Smooth muscle cell (in vitro differentiated cells): ENCODE measurements at regions not wholly inside any gene's neighbourhood (a gene's known extent, or its start where the extent isn't known, plus 50 kb on each side); places are given as distances from the start of the nearest gene placed in this dataset.

ENCODE experiments used
- DNase-seq: peaks from one replicate; lab custom pipeline; 2025; ENCODE audit not compliant: unreplicated experiment; lab: John Stamatoyannopoulos, UW
- H2AFZ ChIP-seq: fragments of 200-600 bp; sonication (generic); 2 replicates; pipeline ENCODE4 v1.6.0; 2016; ENCODE audit warnings: antibody characterized with exemption, low read depth, mild to moderate bottlenecking
- H3F3A ChIP-seq: fragments of 200-600 bp; sonication (generic); 2 replicates; pipeline ENCODE4 v1.6.0; 2017; ENCODE audit warnings: antibody characterized with exemption, low read depth
- H3K27ac ChIP-seq: fragments of 200-600 bp; sonication (generic); 2 replicates; pipeline ENCODE4 v1.5.1; 2016; ENCODE audit warnings: low read depth, mild to moderate bottlenecking
- H3K27me3 ChIP-seq: fragments of 200-600 bp; sonication (generic); 2 replicates; pipeline ENCODE4 v1.6.1; 2016; ENCODE audit warnings: low read depth, mild to moderate bottlenecking
- H3K36me3 ChIP-seq: fragments of 200-600 bp; sonication (generic); 2 replicates; pipeline ENCODE4 v1.5.1; 2016; ENCODE audit warnings: low read depth
- H3K4me1 ChIP-seq: fragments of 200-600 bp; sonication (generic); 2 replicates; pipeline ENCODE4 v1.5.1; 2016; ENCODE audit warnings: low read depth
- H3K4me2 ChIP-seq: fragments of 200-600 bp; sonication (generic); 2 replicates; pipeline ENCODE4 v1.6.0; 2016; ENCODE audit warnings: mild to moderate bottlenecking
- H3K4me3 ChIP-seq: fragments of 200-600 bp; sonication (generic); 2 replicates; pipeline ENCODE4 v1.5.1; 2016; ENCODE audit warnings: mild to moderate bottlenecking
- H3K79me2 ChIP-seq: fragments of 200-600 bp; sonication (generic); 2 replicates; pipeline ENCODE4 v1.6.0; 2016; ENCODE audit warnings: low read depth, mild to moderate bottlenecking
- H3K9ac ChIP-seq: fragments of 200-600 bp; sonication (generic); 2 replicates; pipeline ENCODE4 v1.6.0; 2016; ENCODE audit warnings: low read depth
- H3K9me3 ChIP-seq: fragments of 200-600 bp; sonication (generic); replicated peaks from 2 replicates; pipeline ENCODE4 v1.5.1; 2016; ENCODE audit warnings: low read depth
- H4K20me1 ChIP-seq: fragments of 200-600 bp; sonication (generic); 2 replicates; pipeline ENCODE4 v1.6.0; 2016; ENCODE audit warnings: low read depth
- CTCF ChIP-seq: fragments of 200-600 bp; sonication (generic); IDR thresholded peaks from 2 replicates; pipeline ENCODE4 v1.5.1; 2017; ENCODE audit warnings: borderline replicate concordance, mild to moderate bottlenecking, antibody characterized with exemption; ENCODE audit not compliant: insufficient read depth, poor library complexity, severe bottlenecking
- WGBS: methylation state at CpG from one replicate; pipeline ENCODE4 v1.1.7; 2016; ENCODE audit warnings: low lambda C conversion rate; 5-methylcytosine and 5-hydroxymethylcytosine counted together

GRCh38 chr14:26887847-26888246 is 290.0 kb upstream of the NOVA1 start:
- no peaks in the 10 kb centered on the region for H3K36me3 ChIP-seq
- H3K27ac ChIP-seq = no peak overlapping the region
- H3K4me1 ChIP-seq = no peaks in the 10 kb centered on the region
- no peaks in the 10 kb centered on the region for H3F3A ChIP-seq
- WGBS = 90% methylated on average over 1 of the region's 1 CpG
- H3K4me3 ChIP-seq = no peak overlapping the region
- no peak overlapping the region for H2AFZ ChIP-seq
- no peak for DNase-seq
- H3K9me3 ChIP-seq = no peaks in the 10 kb centered on the region
- TF ChIP-seq CTCF = no peak
- no peaks in the 10 kb centered on the region for H3K79me2 ChIP-seq
- no peak overlapping the region for H3K9ac ChIP-seq
- H3K4me2 ChIP-seq = no peak overlapping the region
- H3K27me3 ChIP-seq = no peaks in the 10 kb centered on the region
- no peaks in the 10 kb centered on the region for H4K20me1 ChIP-seq

GRCh38 chr14:26888592-26888991 is 290.8 kb upstream of the NOVA1 start:
- Histone ChIP-seq H2AFZ (no peak overlapping the region), H3K79me2 (no peaks in the 10 kb centered on the region), H3K9me3 (no peaks in the 10 kb centered on the region), H3F3A (no peaks in the 10 kb centered on the region), H3K4me1 (no peaks in the 10 kb centered on the region), H3K4me2 (no peak overlapping the region), H3K27me3 (no peaks in the 10 kb centered on the region), H3K36me3 (no peaks in the 10 kb centered on the region), H3K9ac (no peak overlapping the region), H3K27ac (no peak overlapping the region), H3K4me3 (no peak overlapping the region), H4K20me1 (no peaks in the 10 kb centered on the region)
- WGBS = 92% methylated on average over 1 of the region's 1 CpG
- no peak for TF ChIP-seq CTCF
- DNase-seq = no peak

GRCh38 chr14:26896447-26896846 is 298.6 kb upstream of the NOVA1 start:
- H3K4me2 ChIP-seq = no peak overlapping the region
- WGBS = 70% methylated on average over 3 of the region's 3 CpGs
- no peak for DNase-seq

GRCh38 chr14:26897196-26897595 is 299.4 kb upstream of the NOVA1 start:
- Histone ChIP-seq H3K4me2 (no peak overlapping the region), H3K36me3 (no peaks in the 10 kb centered on the region), H3K4me3 (no peak overlapping the region), H3K9ac (no peak overlapping the region), H3K27me3 (no peaks in the 10 kb centered on the region), H3K9me3 (no peaks in the 10 kb centered on the region), H3F3A (no peaks in the 10 kb centered on the region), H3K27ac (no peak overlapping the region), H3K4me1 (no peaks in the 10 kb centered on the region), H2AFZ (no peak overlapping the region), H3K79me2 (no peaks in the 10 kb centered on the region), H4K20me1 (no peaks in the 10 kb centered on the region)
- DNase-seq = no peak
- TF ChIP-seq CTCF = no peak

More at GRCh38 chr14:26896447-26896846, 298.6 kb upstream of the NOVA1 start:
- no peaks in the 10 kb centered on the region for H4K20me1 ChIP-seq
- no peak overlapping the region for H3K27ac ChIP-seq
- H3K36me3 ChIP-seq = no peaks in the 10 kb centered on the region
- no peaks in the 10 kb centered on the region for H3F3A ChIP-seq
- no peaks in the 10 kb centered on the region for H3K79me2 ChIP-seq
- H3K9ac ChIP-seq = no peak overlapping the region
- H3K27me3 ChIP-seq = no peaks in the 10 kb centered on the region
- no peaks in the 10 kb centered on the region for H3K9me3 ChIP-seq
- no peaks in the 10 kb centered on the region for H3K4me1 ChIP-seq
- no peak overlapping the region for H3K4me3 ChIP-seq
- no peak overlapping the region for H2AFZ ChIP-seq
- no peak for TF ChIP-seq CTCF
